K562 (cell line): ENCODE measurements at regions not wholly inside any gene's neighbourhood (a gene's known extent, or its start where the extent isn't known, plus 50 kb on each side); places are given as distances from the start of the nearest gene placed in this dataset.
A peak's percentile ranks its signal among the peaks of the same experiment; 100 is the strongest.

Experiments
- ARID3B ChIP-seq: fragments of 250-450 bp; sonication (Bioruptor Pico); IDR thresholded peaks from 2 replicates; pipeline ENCODE4 v1.4.0; 2020; ENCODE audit warnings: borderline replicate concordance
- BDP1 ChIP-seq: IDR thresholded peaks from 3 replicates; pipeline ENCODE4 v1.6.1; 2011; ENCODE audit not compliant: insufficient read length, insufficient read depth
- E2F4 ChIP-seq: sonication (generic); formaldehyde crosslinking; IDR thresholded peaks from 2 replicates; pipeline ENCODE4 v1.8.0; 2022; ENCODE audit warnings: mild to moderate bottlenecking, low read depth, missing genetic modification reagents
- GATAD2B ChIP-seq: fragments of 450-650 bp; IDR thresholded peaks from 2 replicates; pipeline ENCODE4 v1.6.1; 2017; ENCODE audit warnings: mild to moderate bottlenecking, borderline replicate concordance
- NFIC ChIP-seq: fragments of 450-650 bp; IDR thresholded peaks from 2 replicates; pipeline ENCODE4 v1.6.1; 2017; ENCODE audit warnings: mild to moderate bottlenecking, inconsistent platforms
- OTX1 ChIP-seq: fragments of 450-650 bp; formaldehyde crosslinking; IDR thresholded peaks from 2 replicates; pipeline ENCODE4 v1.4.0; 2022; ENCODE audit warnings: mild to moderate bottlenecking
- RAD21 ChIP-seq, 2 experiments: fragments of 250-450 bp in 1 of 2; fragments of 450-650 bp in 1 of 2; sonication (Bioruptor Pico) in 1 of 2; formaldehyde crosslinking in 1 of 2; IDR thresholded peaks in 1 of 2; conservative IDR thresholded peaks in 1 of 2; 2 replicates each; pipeline versions ENCODE4 v1.4.0 to v1.8.0; 2020 to 2022; ENCODE audit warnings: mild to moderate bottlenecking in 2 of 2, moderate library complexity in 1 of 2
- SAFB ChIP-seq: fragments of 200-400 bp; formaldehyde crosslinking; IDR thresholded peaks from 2 replicates; pipeline ENCODE4 v1.6.1; 2017; ENCODE audit warnings: low read depth, low read length, borderline replicate concordance
- SMAD4 ChIP-seq: fragments of 250-450 bp; sonication (Bioruptor Pico); conservative IDR thresholded peaks from 2 replicates; pipeline ENCODE4 v1.8.0; 2021; ENCODE audit warnings: inconsistent platforms, mild to moderate bottlenecking, moderate library complexity
- TOE1 ChIP-seq, 2 experiments: fragments of 450-650 bp in 1 of 2; sonication (generic) in 1 of 2; formaldehyde crosslinking in 1 of 2; IDR thresholded peaks; 2 replicates each; pipeline versions ENCODE4 v1.7.1 to v1.8.0; 2016 to 2022; ENCODE audit warnings: borderline replicate concordance in 2 of 2, mild to moderate bottlenecking in 2 of 2, antibody characterized with exemption in 1 of 2, inconsistent platforms in 1 of 2, low read depth in 1 of 2, missing genetic modification reagents in 1 of 2, moderate library complexity in 1 of 2
- U2AF1 ChIP-seq: fragments of 200-400 bp; formaldehyde crosslinking; optimal IDR thresholded peaks from 2 replicates; pipeline ENCODE3; 2017; ENCODE audit warnings: mild to moderate bottlenecking, low read depth, low read length, moderate library complexity
- ZFP30 ChIP-seq: fragments of 250-450 bp; sonication (Bioruptor Pico); IDR thresholded peaks from 2 replicates; pipeline ENCODE4 v1.8.0; 2022; ENCODE audit warnings: moderate library complexity, mild to moderate bottlenecking, inconsistent platforms, borderline replicate concordance
- ZNF253 ChIP-seq: fragments of 250-450 bp; sonication (Bioruptor Pico); conservative IDR thresholded peaks from 2 replicates; pipeline ENCODE4 v1.6.1; 2021; ENCODE audit warnings: mild to moderate bottlenecking
- ZNF384 ChIP-seq: IDR thresholded peaks from 2 replicates; pipeline ENCODE4 v1.6.1; 2012; ENCODE audit warnings: low read depth, low read length, improper control_type of control experiment
- TF ChIP-seq, protein P1 (sequence below): fragments of 450-650 bp; formaldehyde crosslinking; IDR thresholded peaks from 2 replicates; pipeline ENCODE4 v1.4.0; 2022; ENCODE audit warnings: mild to moderate bottlenecking, moderate library complexity
- TF ChIP-seq, protein P2 (sequence below): fragments of 250-450 bp; sonication (Bioruptor Pico); IDR thresholded peaks from 2 replicates; pipeline ENCODE4 v1.8.0; 2022; ENCODE audit warnings: moderate library complexity, mild to moderate bottlenecking, inconsistent platforms
- TF ChIP-seq, protein P3 (sequence below), 2 experiments: IDR thresholded peaks; 2 replicates each; pipeline ENCODE4 v1.6.1; 2012; ENCODE audit warnings: improper control_type of control experiment in 2 of 2, low read depth in 2 of 2, low read length in 2 of 2, borderline replicate concordance in 1 of 2
- TF ChIP-seq, protein P4 (sequence below): fragments of 250-450 bp; sonication (Bioruptor Pico); IDR thresholded peaks from 2 replicates; pipeline ENCODE4 v1.4.0; 2020; ENCODE audit warnings: mild to moderate bottlenecking, moderate library complexity

- peak; percentile 37; the same call in 1 of the 2 replicates for TF ChIP-seq ARID3B
- 0 out of 2 replicates have a peak, but pooled peaks have one; percentile 31 for TF ChIP-seq ZNF384
- TF ChIP-seq, protein P1, sequence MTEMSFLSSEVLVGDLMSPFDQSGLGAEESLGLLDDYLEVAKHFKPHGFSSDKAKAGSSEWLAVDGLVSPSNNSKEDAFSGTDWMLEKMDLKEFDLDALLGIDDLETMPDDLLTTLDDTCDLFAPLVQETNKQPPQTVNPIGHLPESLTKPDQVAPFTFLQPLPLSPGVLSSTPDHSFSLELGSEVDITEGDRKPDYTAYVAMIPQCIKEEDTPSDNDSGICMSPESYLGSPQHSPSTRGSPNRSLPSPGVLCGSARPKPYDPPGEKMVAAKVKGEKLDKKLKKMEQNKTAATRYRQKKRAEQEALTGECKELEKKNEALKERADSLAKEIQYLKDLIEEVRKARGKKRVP (CRISPR knock-in tag), result 0 out of 2 replicates have a peak, but pooled peaks have one; percentile 40
- peak; percentile 97 for TF ChIP-seq SMAD4 (CRISPR knock-in tag)
- TF ChIP-seq RAD21 (CRISPR knock-in tag; conservative IDR thresholded peaks at IDR 0.05 in 1 of 2, IDR thresholded peaks at IDR 0.05 in 1 of 2), result peak; percentile 86 to 87
- no peak for TF ChIP-seq TOE1 (IDR thresholded peaks at IDR 0.05; ENCODE audit: borderline replicate concordance)
- TF ChIP-seq TOE1 (CRISPR knock-in tag; IDR thresholded peaks at IDR 0.05; ENCODE audit: borderline replicate concordance, low read depth), result 0 out of 2 replicates have a peak, but pooled peaks have one; percentile 37
- TF ChIP-seq SAFB, result no peak
- TF ChIP-seq GATAD2B, result no peak
- TF ChIP-seq, protein P2, sequence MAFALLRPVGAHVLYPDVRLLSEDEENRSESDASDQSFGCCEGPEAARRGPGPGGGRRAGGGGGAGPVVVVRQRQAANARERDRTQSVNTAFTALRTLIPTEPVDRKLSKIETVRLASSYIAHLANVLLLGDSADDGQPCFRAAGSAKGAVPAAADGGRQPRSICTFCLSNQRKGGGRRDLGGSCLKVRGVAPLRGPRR, result no peak
- TF ChIP-seq ZNF253 (CRISPR knock-in tag), result no peak
- TF ChIP-seq, protein P3, sequence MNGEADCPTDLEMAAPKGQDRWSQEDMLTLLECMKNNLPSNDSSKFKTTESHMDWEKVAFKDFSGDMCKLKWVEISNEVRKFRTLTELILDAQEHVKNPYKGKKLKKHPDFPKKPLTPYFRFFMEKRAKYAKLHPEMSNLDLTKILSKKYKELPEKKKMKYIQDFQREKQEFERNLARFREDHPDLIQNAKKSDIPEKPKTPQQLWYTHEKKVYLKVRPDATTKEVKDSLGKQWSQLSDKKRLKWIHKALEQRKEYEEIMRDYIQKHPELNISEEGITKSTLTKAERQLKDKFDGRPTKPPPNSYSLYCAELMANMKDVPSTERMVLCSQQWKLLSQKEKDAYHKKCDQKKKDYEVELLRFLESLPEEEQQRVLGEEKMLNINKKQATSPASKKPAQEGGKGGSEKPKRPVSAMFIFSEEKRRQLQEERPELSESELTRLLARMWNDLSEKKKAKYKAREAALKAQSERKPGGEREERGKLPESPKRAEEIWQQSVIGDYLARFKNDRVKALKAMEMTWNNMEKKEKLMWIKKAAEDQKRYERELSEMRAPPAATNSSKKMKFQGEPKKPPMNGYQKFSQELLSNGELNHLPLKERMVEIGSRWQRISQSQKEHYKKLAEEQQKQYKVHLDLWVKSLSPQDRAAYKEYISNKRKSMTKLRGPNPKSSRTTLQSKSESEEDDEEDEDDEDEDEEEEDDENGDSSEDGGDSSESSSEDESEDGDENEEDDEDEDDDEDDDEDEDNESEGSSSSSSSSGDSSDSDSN (IDR thresholded peaks at IDR 0.05; ENCODE audit: borderline replicate concordance in 1 of 2, low read depth in 2 of 2, low read length in 2 of 2), result peak; percentile 90 to 98
- no peak for TF ChIP-seq E2F4 (CRISPR knock-in tag)
- TF ChIP-seq NFIC, result peak; percentile 86
- peak; percentile 91 for TF ChIP-seq U2AF1
- TF ChIP-seq BDP1, result no peak
- no peak for TF ChIP-seq ZFP30 (CRISPR knock-in tag)
- peak; percentile 57; the same call in 1 of the 2 replicates for TF ChIP-seq OTX1 (CRISPR knock-in tag)
- TF ChIP-seq, protein P4, sequence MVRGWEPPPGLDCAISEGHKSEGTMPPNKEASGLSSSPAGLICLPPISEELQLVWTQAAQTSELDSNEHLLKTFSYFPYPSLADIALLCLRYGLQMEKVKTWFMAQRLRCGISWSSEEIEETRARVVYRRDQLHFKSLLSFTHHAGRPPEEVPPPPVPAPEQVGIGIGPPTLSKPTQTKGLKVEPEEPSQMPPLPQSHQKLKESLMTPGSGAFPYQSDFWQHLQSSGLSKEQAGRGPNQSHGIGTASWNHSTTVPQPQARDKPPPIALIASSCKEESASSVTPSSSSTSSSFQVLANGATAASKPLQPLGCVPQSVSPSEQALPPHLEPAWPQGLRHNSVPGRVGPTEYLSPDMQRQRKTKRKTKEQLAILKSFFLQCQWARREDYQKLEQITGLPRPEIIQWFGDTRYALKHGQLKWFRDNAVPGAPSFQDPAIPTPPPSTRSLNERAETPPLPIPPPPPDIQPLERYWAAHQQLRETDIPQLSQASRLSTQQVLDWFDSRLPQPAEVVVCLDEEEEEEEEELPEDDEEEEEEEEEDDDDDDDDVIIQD, result 0 out of 2 replicates have a peak, but pooled peaks have one; percentile 7
Measured at GRCh38 chr16:85553436-85554113, 59.5 kb upstream of the GSE1 start (continued).
